CD4-positive, alpha-beta memory T cell (primary cell): ENCODE measurements at regions not wholly inside any gene's neighbourhood (a gene's known extent, or its start where the extent isn't known, plus 50 kb on each side); places are given as distances from the start of the nearest gene placed in this dataset.

Experiments
- CTCF ChIA-PET: fragments of 350-600 bp; sonication (Branson Sonifier 250); formaldehyde crosslinking; loops from one replicate; lab custom pipeline; 2021; ENCODE audit warnings: inconsistent platforms; ENCODE audit not compliant: partially characterized antibody; lab: Charles Lee
- POLR2A ChIA-PET: fragments of 350-600 bp; sonication (Branson Sonifier 250); formaldehyde crosslinking; loops from one replicate; lab custom pipeline; 2021; ENCODE audit not compliant: partially characterized antibody; lab: Charles Lee
- DNase-seq, 5 donors: peaks; one replicate each; pipeline versions ENCODE4 v3.0.0 to v3.0.0-alpha.2; 2020 to 2022; ENCODE audit warnings: mixed read lengths in 1 of 5
- H3K27ac ChIP-seq: one replicate; pipeline ENCODE4 v1.7.0; 2013; ENCODE audit warnings: low read depth, low read length
- H3K27me3 ChIP-seq: 2 replicates; pipeline ENCODE4 v1.7.0; 2013; ENCODE audit warnings: mild to moderate bottlenecking, low read length, moderate library complexity; ENCODE audit not compliant: insufficient read depth
- H3K36me3 ChIP-seq: 2 replicates; pipeline ENCODE4 v1.7.0; 2013; ENCODE audit warnings: mild to moderate bottlenecking, low read length, moderate library complexity; ENCODE audit not compliant: insufficient read depth
- H3K4me1 ChIP-seq: 2 replicates; pipeline ENCODE4 v1.7.0; 2013; ENCODE audit warnings: mild to moderate bottlenecking, low read length, moderate library complexity; ENCODE audit not compliant: insufficient read depth
- H3K4me3 ChIP-seq, 2 donors: one replicate each; pipeline ENCODE4 v1.7.0; 2013; ENCODE audit warnings: low read length in 2 of 2, mild to moderate bottlenecking in 1 of 2
- H3K9me3 ChIP-seq, 2 donors: one replicate each; pipeline ENCODE4 v1.7.0; 2013; ENCODE audit warnings: low read length in 2 of 2, control low read depth in 1 of 2; ENCODE audit not compliant: control insufficient read depth in 1 of 2
- H3K27ac Mint-ChIP-seq, 7 donors: one replicate each; pipeline ENCODE4 v1.8.0; 2020 to 2021; ENCODE audit warnings: mixed read lengths in 7 of 7, mild to moderate bottlenecking in 6 of 7, inconsistent platforms in 3 of 7, moderate library complexity in 3 of 7
- H3K27me3 Mint-ChIP-seq, 2 donors: one replicate each; pipeline ENCODE4 v1.8.0; 2020 to 2021; ENCODE audit warnings: mixed read lengths in 2 of 2
- H3K36me3 Mint-ChIP-seq, 2 donors: one replicate each; pipeline ENCODE4 v1.8.0; 2020 to 2021; ENCODE audit warnings: mixed read lengths in 2 of 2, inconsistent platforms in 1 of 2, mild to moderate bottlenecking in 1 of 2
- H3K4me1 Mint-ChIP-seq, 4 donors: one replicate each; pipeline ENCODE4 v1.8.0; 2020 to 2021; ENCODE audit warnings: mixed read lengths in 4 of 4, mild to moderate bottlenecking in 1 of 4
- H3K4me3 Mint-ChIP-seq, 8 donors: one replicate each; pipeline ENCODE4 v1.8.0; 2020 to 2021; ENCODE audit warnings: mixed read lengths in 8 of 8, mild to moderate bottlenecking in 7 of 8, moderate library complexity in 6 of 8, inconsistent platforms in 3 of 8
- H3K9me3 Mint-ChIP-seq, 8 donors: one replicate each; pipeline ENCODE4 v1.8.0; 2020 to 2021; ENCODE audit warnings: mixed read lengths in 8 of 8, mild to moderate bottlenecking in 5 of 8, inconsistent platforms in 3 of 8, moderate library complexity in 1 of 8
- intact Hi-C: fragments of 100-400 bp; cut with micrococcal nuclease; formaldehyde crosslinking; loops from one replicate; pipeline ENCODE4 v1.15.1; 2023

GRCh38 chr1:209432443-209432825 lies 151.1 kb upstream of the CAMK1G start:
- CTCF ChIA-PET = no interaction called here
- no peaks in the 10 kb centered on the region for H3K36me3 Mint-ChIP-seq
- Histone ChIP-seq H3K27ac (no peak overlapping the region), H3K27me3 (no peaks in the 10 kb centered on the region), H3K4me3 (no peak overlapping the region), H3K9me3 (no peaks in the 10 kb centered on the region), H3K4me1 (no peaks in the 10 kb centered on the region), H3K36me3 (no peaks in the 10 kb centered on the region)
- no peaks in the 10 kb centered on the region for H3K4me1 Mint-ChIP-seq
- H3K9me3 Mint-ChIP-seq = peaks cover 0 to 3% (median 0%) of the 10 kb centered on the region in 8 donors
- POLR2A ChIA-PET = no interaction called here
- H3K27ac Mint-ChIP-seq = no peak overlapping the region
- intact Hi-C loops = no loop called here
- DNase-seq = no peak
- H3K4me3 Mint-ChIP-seq = no peak overlapping the region
- H3K27me3 Mint-ChIP-seq = peaks cover 6 to 29% of the 10 kb centered on the region in 2 donors

GRCh38 chr1:209433649-209434031 lies 149.9 kb upstream of the CAMK1G start:
- CTCF ChIA-PET = no interaction called here
- H3K27me3 ChIP-seq = no peaks in the 10 kb centered on the region
- DNase-seq = no peak
- H3K27ac ChIP-seq = no peak overlapping the region
- peaks cover 0 to 3% (median 0%) of the 10 kb centered on the region in 8 donors for H3K9me3 Mint-ChIP-seq
- H3K27ac Mint-ChIP-seq = no peak overlapping the region
- H3K4me1 Mint-ChIP-seq = no peaks in the 10 kb centered on the region
- H3K4me3 ChIP-seq = no peak overlapping the region
- POLR2A ChIA-PET = no interaction called here
- H3K36me3 ChIP-seq = no peaks in the 10 kb centered on the region
- H3K4me3 Mint-ChIP-seq = no peak overlapping the region
- no peaks in the 10 kb centered on the region for H3K36me3 Mint-ChIP-seq
- no peaks in the 10 kb centered on the region for H3K4me1 ChIP-seq
- H3K9me3 ChIP-seq = no peaks in the 10 kb centered on the region
- intact Hi-C loops = no loop called here
- peaks cover 4 to 25% of the 10 kb centered on the region in 2 donors for H3K27me3 Mint-ChIP-seq

- intact Hi-C loops = no loop called here
- no peak overlapping the region for H3K27ac ChIP-seq
- H3K36me3 ChIP-seq = no peaks in the 10 kb centered on the region
- peaks cover 0 to 5% (median 0%) of the 10 kb centered on the region in 8 donors for H3K9me3 Mint-ChIP-seq
- no peaks in the 10 kb centered on the region for H3K9me3 ChIP-seq
- H3K4me3 Mint-ChIP-seq = no peak overlapping the region
- DNase-seq = no peak
- no peaks in the 10 kb centered on the region for H3K4me1 ChIP-seq
- no peak overlapping the region for H3K4me3 ChIP-seq
- ChIA-PET CTCF (no interaction called here), POLR2A (no interaction called here)
- H3K4me1 Mint-ChIP-seq = no peaks in the 10 kb centered on the region
- H3K36me3 Mint-ChIP-seq = no peaks in the 10 kb centered on the region
- H3K27me3 ChIP-seq = no peaks in the 10 kb centered on the region
- H3K27ac Mint-ChIP-seq = no peak overlapping the region
- peaks cover 6 to 25% of the 10 kb centered on the region in 2 donors for H3K27me3 Mint-ChIP-seq
Measured at GRCh38 chr1:209434066-209434465, 149.4 kb upstream of the CAMK1G start.

- Mint-ChIP-seq H3K36me3 (no peaks in the 10 kb centered on the region), H3K9me3 (peaks cover 0 to 6% (median 2%) of the 10 kb centered on the region in 8 donors), H3K27me3 (peaks cover 6 to 25% of the 10 kb centered on the region in 2 donors), H3K4me1 (no peaks in the 10 kb centered on the region), H3K4me3 (no peak overlapping the region), H3K27ac (no peak overlapping the region)
- POLR2A ChIA-PET = no interaction called here
- CTCF ChIA-PET = no interaction called here
- Histone ChIP-seq H3K4me3 (no peak overlapping the region), H3K36me3 (no peaks in the 10 kb centered on the region), H3K4me1 (no peaks in the 10 kb centered on the region), H3K27ac (no peak overlapping the region), H3K27me3 (no peaks in the 10 kb centered on the region), H3K9me3 (no peaks in the 10 kb centered on the region)
- intact Hi-C loops = no loop called here
- no peak for DNase-seq
Measured at GRCh38 chr1:209434631-209435217, 148.8 kb upstream of the CAMK1G start.

GRCh38 chr1:209435654-209436566 lies 147.6 kb upstream of the CAMK1G start:
- H3K9me3 ChIP-seq = no peaks in the 10 kb centered on the region
- H3K4me1 ChIP-seq = no peaks in the 10 kb centered on the region
- intact Hi-C loops = no loop called here
- POLR2A ChIA-PET = no interaction called here
- Mint-ChIP-seq H3K9me3 (peaks cover 0 to 13% (median 5%) of the 10 kb centered on the region in 8 donors), H3K4me1 (no peaks in the 10 kb centered on the region), H3K27me3 (peaks cover 11 to 21% of the 10 kb centered on the region in 2 donors), H3K36me3 (no peaks in the 10 kb centered on the region), H3K4me3 (no peak overlapping the region), H3K27ac (no peak overlapping the region)
- no peaks in the 10 kb centered on the region for H3K36me3 ChIP-seq
- CTCF ChIA-PET = interaction anchor here (2.2 kb wide), 1 partner anchor 13 kb away, joined by 6 read pairs; no protein-coding TSS in a partner anchor
- H3K27me3 ChIP-seq = no peaks in the 10 kb centered on the region
- peak in 2 of 5 donors; percentile 3 to 7 for DNase-seq
- H3K27ac ChIP-seq = no peak overlapping the region
- H3K4me3 ChIP-seq = no peak overlapping the region

GRCh38 chr1:209439828-209440227 lies 143.7 kb upstream of the CAMK1G start:
- Histone ChIP-seq H3K36me3 (no peaks in the 10 kb centered on the region), H3K4me3 (no peak overlapping the region), H3K9me3 (no peaks in the 10 kb centered on the region), H3K27ac (no peak overlapping the region), H3K4me1 (no peaks in the 10 kb centered on the region), H3K27me3 (no peaks in the 10 kb centered on the region)
- peaks cover 0 to 13% (median 6%) of the 10 kb centered on the region in 8 donors for H3K9me3 Mint-ChIP-seq
- POLR2A ChIA-PET = no interaction called here
- CTCF ChIA-PET = no interaction called here
- H3K27ac Mint-ChIP-seq = no peak overlapping the region
- H3K27me3 Mint-ChIP-seq = peaks cover 13 to 17% of the 10 kb centered on the region in 2 donors
- H3K4me1 Mint-ChIP-seq = no peaks in the 10 kb centered on the region
- H3K36me3 Mint-ChIP-seq = no peaks in the 10 kb centered on the region
- H3K4me3 Mint-ChIP-seq = no peak overlapping the region
- DNase-seq = no peak
- intact Hi-C loops = no loop called here

GRCh38 chr1:209443361-209443931 lies 140.1 kb upstream of the CAMK1G start:
- Histone ChIP-seq H3K27me3 (no peaks in the 10 kb centered on the region), H3K27ac (no peak overlapping the region), H3K36me3 (no peaks in the 10 kb centered on the region), H3K9me3 (no peaks in the 10 kb centered on the region), H3K4me3 (no peak overlapping the region), H3K4me1 (no peaks in the 10 kb centered on the region)
- Mint-ChIP-seq H3K9me3 (peaks cover 0 to 13% (median 5%) of the 10 kb centered on the region in 8 donors), H3K4me3 (no peak overlapping the region), H3K27ac (no peak overlapping the region), H3K27me3 (peaks cover 6 to 9% of the 10 kb centered on the region in 2 donors), H3K4me1 (no peaks in the 10 kb centered on the region), H3K36me3 (no peaks in the 10 kb centered on the region)
- ChIA-PET POLR2A (no interaction called here), CTCF (interaction anchor here (0.6 kb wide), 1 partner anchor 202 kb away, joined by 3 read pairs; no protein-coding TSS in a partner anchor)
- DNase-seq = no peak
- intact Hi-C loops = no loop called here
